Ishikawa (cell line): ENCODE measurements at regions not wholly inside any gene's neighbourhood (a gene's known extent, or its start where the extent isn't known, plus 50 kb on each side); places are given as distances from the start of the nearest gene placed in this dataset.

Experiments used
- CEBPB ChIP-seq: IDR thresholded peaks from 2 replicates; pipeline ENCODE4 v1.6.1; 2012
- CREB1 ChIP-seq: IDR thresholded peaks from 2 replicates; pipeline ENCODE4 v1.6.1; 2012; ENCODE audit warnings: low read depth
- EP300 ChIP-seq: IDR thresholded peaks from 2 replicates; pipeline ENCODE4 v1.6.1; 2012; ENCODE audit warnings: borderline replicate concordance
- NFIC ChIP-seq: IDR thresholded peaks from 2 replicates; pipeline ENCODE4 v1.6.1; 2012
- RAD21 ChIP-seq: IDR thresholded peaks from 2 replicates; pipeline ENCODE4 v1.6.1; 2012; ENCODE audit warnings: low read depth
- REST ChIP-seq: IDR thresholded peaks from 2 replicates; pipeline ENCODE4 v1.6.1; 2012; ENCODE audit warnings: low read depth, mild to moderate bottlenecking
- TAF1 ChIP-seq: IDR thresholded peaks from 2 replicates; pipeline ENCODE4 v1.6.1; 2012; ENCODE audit warnings: low read depth, mild to moderate bottlenecking
- TEAD4 ChIP-seq: IDR thresholded peaks from 2 replicates; pipeline ENCODE4 v1.6.1; 2012
- USF1 ChIP-seq: IDR thresholded peaks from 2 replicates; pipeline ENCODE4 v1.6.1; 2012
- ZBTB7A ChIP-seq: IDR thresholded peaks from 2 replicates; pipeline ENCODE4 v1.6.1; 2012; ENCODE audit warnings: low read depth
- TF ChIP-seq, protein P1 (sequence below): IDR thresholded peaks from 2 replicates; pipeline ENCODE4 v1.6.1; 2012

DNA sequence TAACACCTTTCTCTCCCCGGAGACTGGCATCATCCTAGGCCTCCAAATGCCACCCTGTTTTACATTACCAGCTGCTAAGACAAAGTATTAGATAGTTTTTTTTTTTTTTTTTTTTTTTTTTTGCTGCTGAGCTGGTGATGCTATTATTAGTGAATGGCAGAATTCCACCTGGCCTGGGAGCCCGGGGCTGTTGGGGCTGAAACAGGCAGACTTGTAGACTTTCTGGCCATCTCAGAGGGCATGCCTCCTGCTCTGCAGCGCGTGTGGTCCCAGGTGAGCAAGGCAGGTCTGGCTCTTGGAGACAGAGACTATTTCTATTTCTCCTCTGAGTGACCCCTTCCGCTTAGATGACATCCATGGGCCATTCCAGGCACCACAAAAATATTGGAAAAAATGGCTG, 104.2 kb downstream of the EMX2 start:
- TF ChIP-seq TEAD4, result no peak
- TF ChIP-seq, protein P1, sequence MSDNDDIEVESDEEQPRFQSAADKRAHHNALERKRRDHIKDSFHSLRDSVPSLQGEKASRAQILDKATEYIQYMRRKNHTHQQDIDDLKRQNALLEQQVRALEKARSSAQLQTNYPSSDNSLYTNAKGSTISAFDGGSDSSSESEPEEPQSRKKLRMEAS, result no peak
- TF ChIP-seq CEBPB, result no peak
- TF ChIP-seq EP300, result no peak
- no peak for TF ChIP-seq RAD21
- TF ChIP-seq CREB1, result no peak
- TF ChIP-seq NFIC, result no peak
- no peak for TF ChIP-seq USF1
- TF ChIP-seq ZBTB7A, result no peak
- no peak for TF ChIP-seq TAF1
- no peak for TF ChIP-seq REST
